Thyroid gland (tissue), 4 donors: ENCODE measurements at regions not wholly inside any gene's neighbourhood (a gene's known extent, or its start where the extent isn't known, plus 50 kb on each side); places are given as distances from the start of the nearest gene placed in this dataset.

Source experiments
- CTCF ChIP-seq, 6 experiments: fragments of 200-600 bp in 3 of 6; fragments of 450-650 bp in 3 of 6; sonication (generic) in 3 of 6; IDR thresholded peaks; one replicate each; pipeline ENCODE4 v1.5.1; 2016 to 2019; ENCODE audit warnings: antibody characterized with exemption in 6 of 6, mild to moderate bottlenecking in 2 of 6, inconsistent platforms in 1 of 6, moderate library complexity in 1 of 6
- POLR2A ChIP-seq, 2 donors: fragments of 450-650 bp; IDR thresholded peaks; one replicate each; pipeline ENCODE4 v1.6.1; 2017; ENCODE audit warnings: antibody characterized with exemption in 2 of 2, mild to moderate bottlenecking in 2 of 2, moderate library complexity in 1 of 2

GRCh38 chr3:144197582-144197981 lies 226.0 kb downstream of the DIPK2A start:
- TF ChIP-seq CTCF (IDR thresholded peaks at IDR 0.05) (no peak), POLR2A (IDR thresholded peaks at IDR 0.05) (no peak)
